ENCODE measurements at regions not wholly inside any gene's neighbourhood (a gene's known extent, or its start where the extent isn't known, plus 50 kb on each side); places are given as distances from the start of the nearest gene placed in this dataset.

- no peaks in the 10 kb centered on the region for H3F3A ChIP-seq (replicated peaks; ENCODE audit: low read depth)
- no peaks in the 10 kb centered on the region for H3K36me3 ChIP-seq (ENCODE audit: insufficient read depth)
- H3K27me3 ChIP-seq (ENCODE audit: insufficient read depth), result no peaks in the 10 kb centered on the region
- TF ChIP-seq ZNF114 (CRISPR knock-in tag; IDR thresholded peaks at IDR 0.05) (no peak), EZH2 (IDR thresholded peaks at IDR 0.05; ENCODE audit: low read depth, unreplicated experiment) (no peak), ZNF331 (CRISPR knock-in tag; IDR thresholded peaks at IDR 0.05; ENCODE audit: low read depth) (no peak), POLR2AphosphoS5 (IDR thresholded peaks at IDR 0.05; ENCODE audit: low read depth) (no peak), STAT1 (IDR thresholded peaks at IDR 0.05; ENCODE audit: unreplicated experiment) (no peak), EZH2phosphoT487 (IDR thresholded peaks at IDR 0.05; ENCODE audit: unreplicated experiment) (no peak)
- TF ChIP-seq, protein P1, sequence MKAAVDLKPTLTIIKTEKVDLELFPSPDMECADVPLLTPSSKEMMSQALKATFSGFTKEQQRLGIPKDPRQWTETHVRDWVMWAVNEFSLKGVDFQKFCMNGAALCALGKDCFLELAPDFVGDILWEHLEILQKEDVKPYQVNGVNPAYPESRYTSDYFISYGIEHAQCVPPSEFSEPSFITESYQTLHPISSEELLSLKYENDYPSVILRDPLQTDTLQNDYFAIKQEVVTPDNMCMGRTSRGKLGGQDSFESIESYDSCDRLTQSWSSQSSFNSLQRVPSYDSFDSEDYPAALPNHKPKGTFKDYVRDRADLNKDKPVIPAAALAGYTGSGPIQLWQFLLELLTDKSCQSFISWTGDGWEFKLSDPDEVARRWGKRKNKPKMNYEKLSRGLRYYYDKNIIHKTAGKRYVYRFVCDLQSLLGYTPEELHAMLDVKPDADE (IDR thresholded peaks at IDR 0.05), result no peak
- no peak overlapping the region for H3K4me2 ChIP-seq
- Mint-ChIP-seq H3K36me3 (ENCODE audit: low read depth) (no peaks in the 10 kb centered on the region), H3K27me3 (ENCODE audit: insufficient read depth, low read depth, poor library complexity) (no peaks in the 10 kb centered on the region), H3K4me3 (no peak overlapping the region), H3K9me3 (no peaks in the 10 kb centered on the region), H3K27ac (no peak overlapping the region), H3K4me1 (peaks cover 3% of the 10 kb centered on the region; the same call in 1 of the 3 replicates)
- no peak overlapping the region for H2AFZ ChIP-seq
- peaks cover 21% of the 10 kb centered on the region for H3K4me1 ChIP-seq (ENCODE audit: insufficient read depth)
- DNase-seq (ENCODE audit: low spot score), result no peak
- no peaks in the 10 kb centered on the region for H4K20me1 ChIP-seq (replicated peaks; ENCODE audit: insufficient read depth)
- H3K79me2 ChIP-seq (replicated peaks; ENCODE audit: insufficient read depth), result no peaks in the 10 kb centered on the region
- no peak for ATAC-seq
- peaks cover 3% of the 10 kb centered on the region; the same call in 1 of the 2 replicates for H3K9me2 ChIP-seq (ENCODE audit: insufficient read depth)
- no peak overlapping the region for H3K4me3 ChIP-seq
- H3K27ac ChIP-seq (ENCODE audit: low read depth), result no peak overlapping the region; the same call in 1 of the 2 replicates
These were observed 511.4 kb upstream of the KLF12 start for GRCh38 chr13:74645586-74645985.

DNA sequence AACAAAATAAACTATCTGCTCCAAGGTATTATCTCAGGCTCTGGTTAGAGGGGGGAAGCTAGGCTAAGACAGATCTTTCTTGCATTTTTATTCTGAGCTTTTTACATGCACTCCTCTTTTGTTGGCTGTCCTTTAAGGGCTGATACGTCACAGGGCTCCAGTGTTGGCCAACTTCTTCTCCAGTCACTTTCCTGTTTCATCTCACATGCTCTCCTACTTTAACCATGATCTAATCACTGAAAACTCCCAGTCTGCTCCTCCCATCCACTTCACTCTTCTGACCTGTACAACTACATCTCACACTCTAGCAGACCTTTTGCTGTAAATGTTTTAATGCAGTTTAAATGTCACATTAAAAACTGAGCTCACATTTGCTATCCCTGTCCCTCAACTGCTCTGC lies 510.0 kb upstream of the KLF12 start:
- Mint-ChIP-seq H3K4me3 (no peak overlapping the region), H3K27ac (no peak overlapping the region; the same call in 1 of the 2 replicates), H3K9me3 (no peaks in the 10 kb centered on the region), H3K36me3 (ENCODE audit: low read depth) (no peaks in the 10 kb centered on the region), H3K27me3 (ENCODE audit: insufficient read depth, low read depth, poor library complexity) (no peaks in the 10 kb centered on the region), H3K4me1 (peaks cover 3% of the 10 kb centered on the region; the same call in 1 of the 3 replicates)
- H3K4me1 ChIP-seq (ENCODE audit: insufficient read depth), result peaks cover 21% of the 10 kb centered on the region
- no peaks in the 10 kb centered on the region for H4K20me1 ChIP-seq (replicated peaks; ENCODE audit: insufficient read depth)
- no peak for DNase-seq (ENCODE audit: low spot score)
- H3K27me3 ChIP-seq (ENCODE audit: insufficient read depth), result no peaks in the 10 kb centered on the region
- no peak overlapping the region for H2AFZ ChIP-seq
- H3K9me2 ChIP-seq (ENCODE audit: insufficient read depth), result peaks cover 3% of the 10 kb centered on the region; the same call in 1 of the 2 replicates
- H3K36me3 ChIP-seq (ENCODE audit: insufficient read depth), result no peaks in the 10 kb centered on the region
- ATAC-seq, result no peak
- no peak overlapping the region for H3K4me2 ChIP-seq
- no peak overlapping the region for H3K4me3 ChIP-seq
- H3K79me2 ChIP-seq (replicated peaks; ENCODE audit: insufficient read depth), result no peaks in the 10 kb centered on the region
- H3F3A ChIP-seq (replicated peaks; ENCODE audit: low read depth), result no peaks in the 10 kb centered on the region
- TF ChIP-seq, protein P1 (IDR thresholded peaks at IDR 0.05), result no peak
- TF ChIP-seq STAT1 (IDR thresholded peaks at IDR 0.05; ENCODE audit: unreplicated experiment) (no peak), NANOG (IDR thresholded peaks at IDR 0.05; ENCODE audit: borderline replicate concordance) (no peak), POLR2AphosphoS5 (IDR thresholded peaks at IDR 0.05; ENCODE audit: low read depth) (no peak), CREB1 (CRISPR knock-in tag; IDR thresholded peaks at IDR 0.05; ENCODE audit: low read depth) (no peak), REST (IDR thresholded peaks at IDR 0.05; ENCODE audit: unreplicated experiment) (no peak)
- H3K27ac ChIP-seq (ENCODE audit: low read depth), result no peak overlapping the region
